Esophagus muscularis mucosa (tissue), 4 donors: ENCODE measurements at regions not wholly inside any gene's neighbourhood (a gene's known extent, or its start where the extent isn't known, plus 50 kb on each side); places are given as distances from the start of the nearest gene placed in this dataset.

Source experiments
- DNase-seq: peaks from one replicate; pipeline ENCODE4 v3.0.0-alpha.2; 2017; ENCODE audit errors: extremely low spot score
- H3K27ac ChIP-seq, 4 donors: fragments of 200-600 bp; sonication (generic); replicated peaks in 1 of 4; 1 replicate in 3 of 4; 2 replicates in 1 of 4; pipeline ENCODE4 v1.5.1; 2016 to 2019; ENCODE audit warnings: mild to moderate bottlenecking in 1 of 4
- H3K27me3 ChIP-seq, 4 donors: fragments of 200-600 bp; sonication (generic); one replicate each; pipeline versions ENCODE4 v1.5.1 to v1.6.0; 2016 to 2019
- H3K36me3 ChIP-seq, 4 donors: fragments of 200-600 bp; sonication (generic); one replicate each; pipeline ENCODE4 v1.5.1; 2016 to 2019
- H3K4me1 ChIP-seq, 4 donors: fragments of 200-600 bp; sonication (generic); one replicate each; pipeline ENCODE4 v1.5.1; 2016 to 2019
- H3K4me3 ChIP-seq, 4 donors: fragments of 200-600 bp; sonication (generic); 1 replicate in 2 of 4; 2 replicates in 2 of 4; pipeline ENCODE4 v1.5.1; 2016 to 2019; ENCODE audit warnings: mild to moderate bottlenecking in 4 of 4, moderate library complexity in 1 of 4
- H3K9me3 ChIP-seq, 4 donors: fragments of 200-600 bp; sonication (generic); 1 replicate in 3 of 4; 2 replicates in 1 of 4; pipeline ENCODE4 v1.5.1; 2016 to 2019
- CTCF ChIP-seq, 3 experiments: fragments of 200-600 bp in 2 of 3; fragments of 450-650 bp in 1 of 3; sonication (generic) in 2 of 3; IDR thresholded peaks; one replicate each; pipeline ENCODE4 v1.5.1; 2017 to 2019; ENCODE audit warnings: antibody characterized with exemption in 3 of 3, mild to moderate bottlenecking in 2 of 3, moderate library complexity in 1 of 3
- EP300 ChIP-seq: sonication (generic); formaldehyde crosslinking; IDR thresholded peaks from one replicate; pipeline ENCODE4 v1.6.1; 2017; ENCODE audit warnings: antibody characterized with exemption
- POLR2A ChIP-seq: fragments of 450-650 bp; IDR thresholded peaks from one replicate; pipeline ENCODE4 v1.6.1; 2017; ENCODE audit warnings: antibody characterized with exemption, moderate library complexity, mild to moderate bottlenecking, low read depth
- POLR2AphosphoS5 ChIP-seq, 2 donors: sonication (generic); formaldehyde crosslinking; IDR thresholded peaks; one replicate each; pipeline ENCODE4 v1.6.1; 2017; ENCODE audit warnings: antibody characterized with exemption in 2 of 2
- WGBS: methylation state at CpG from one replicate; pipeline ENCODE4 v1.1.5; 2018; 5-methylcytosine and 5-hydroxymethylcytosine counted together
- intact Hi-C: fragments of 100-400 bp; cut with DNase I; formaldehyde crosslinking; loops from one replicate; pipeline ENCODE4 v1.15.1; 2023

DNA sequence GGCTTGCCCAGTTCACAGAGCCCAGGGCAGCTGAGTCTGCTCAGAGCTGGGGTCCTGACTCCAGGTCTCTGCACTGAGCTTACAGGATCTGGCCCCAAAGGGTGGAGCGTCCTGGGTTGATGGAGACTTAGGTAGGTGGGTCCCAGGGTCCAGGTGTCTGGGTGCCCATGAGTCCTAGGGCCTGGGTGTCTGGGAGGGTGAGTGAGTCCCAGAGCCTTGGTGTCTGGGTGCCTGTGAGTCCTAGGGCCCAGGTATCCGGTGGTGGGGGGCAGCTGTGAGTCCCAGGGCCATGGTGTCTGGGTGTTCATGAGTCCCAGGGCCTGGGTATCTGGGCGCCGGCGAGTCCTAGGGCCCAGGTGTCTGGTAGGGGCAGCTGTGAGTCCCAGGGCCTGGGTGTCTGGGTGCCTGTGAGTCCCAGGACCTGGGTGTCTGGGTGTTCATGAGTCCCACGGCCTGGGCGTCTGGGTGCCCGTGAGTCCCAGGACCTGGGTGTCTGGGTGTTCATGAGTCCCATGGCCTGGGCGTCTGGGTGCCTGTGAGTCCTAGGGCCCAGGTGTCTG, 1505.6 kb downstream of the BRD1 start:
- Histone ChIP-seq H3K27me3 (peaks cover 0 to 34% (median 0%) of the 10 kb centered on the region in 4 donors), H3K36me3 (no peaks in the 10 kb centered on the region), H3K9me3 (peaks cover 0 to 13% (median 8%) of the 10 kb centered on the region in 4 donors), H3K4me1 (no peaks in the 10 kb centered on the region), H3K4me3 (no peak overlapping the region), H3K27ac (no peak overlapping the region)
- TF ChIP-seq EP300 (no peak), POLR2AphosphoS5 (IDR thresholded peaks at IDR 0.05) (no peak), CTCF (IDR thresholded peaks at IDR 0.05) (no peak), POLR2A (no peak)
- WGBS = 96% methylated on average over 3 of the region's 9 CpGs
- DNase-seq = no peak
- intact Hi-C loops = no loop called here

- Histone ChIP-seq H3K9me3 (peaks cover 0 to 13% (median 8%) of the 10 kb centered on the region in 4 donors), H3K27me3 (peaks cover 0 to 38% (median 0%) of the 10 kb centered on the region in 4 donors), H3K4me1 (no peaks in the 10 kb centered on the region), H3K27ac (no peak overlapping the region), H3K36me3 (no peaks in the 10 kb centered on the region), H3K4me3 (no peak overlapping the region)
- TF ChIP-seq POLR2A = no peak
- no peak for TF ChIP-seq CTCF (IDR thresholded peaks at IDR 0.05)
- TF ChIP-seq POLR2AphosphoS5 (IDR thresholded peaks at IDR 0.05) = no peak
- TF ChIP-seq EP300 = no peak
- intact Hi-C loops = no loop called here
- WGBS = 37% methylated on average over 15 of the region's 18 CpGs
- DNase-seq = no peak
These were observed 1506.8 kb downstream of the BRD1 start for GRCh38 chr22:48320683-48321451.

DNA sequence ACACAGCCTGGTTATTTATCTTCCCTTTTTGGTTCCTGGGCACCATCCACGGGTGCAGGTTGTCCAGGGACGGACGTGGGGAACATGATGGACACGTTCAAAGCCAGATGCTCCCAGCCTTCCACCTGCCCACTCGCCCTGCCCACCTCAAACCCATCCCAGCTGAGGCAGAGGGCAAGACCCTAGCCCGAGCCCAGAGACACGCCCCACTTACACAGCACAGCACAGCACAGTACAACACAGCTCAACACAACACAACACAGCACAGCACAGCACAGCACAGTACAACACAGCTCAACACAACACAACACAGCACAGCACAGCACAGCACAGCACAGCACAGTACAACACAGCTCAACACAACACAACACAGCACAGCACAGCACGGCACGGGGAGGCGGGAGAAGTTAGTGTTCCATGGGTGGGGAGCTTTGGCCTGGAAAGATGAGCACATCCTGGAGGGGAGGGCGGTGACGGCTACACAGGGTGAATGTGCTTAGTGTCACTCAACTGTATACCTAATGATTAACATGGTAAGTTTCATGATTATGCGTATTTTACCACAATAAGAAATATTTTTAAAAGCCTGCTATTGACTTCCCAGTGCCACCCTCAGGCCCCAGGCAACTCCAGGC, 1507.5 kb downstream of the BRD1 start:
- Histone ChIP-seq H3K36me3 (no peaks in the 10 kb centered on the region), H3K4me3 (no peak overlapping the region), H3K27ac (no peak overlapping the region), H3K27me3 (peaks cover 0 to 44% (median 0%) of the 10 kb centered on the region in 4 donors), H3K9me3 (peaks cover 0 to 12% (median 5%) of the 10 kb centered on the region in 4 donors), H3K4me1 (no peaks in the 10 kb centered on the region)
- DNase-seq = no peak
- 71% methylated on average over 13 of the region's 13 CpGs for WGBS
- intact Hi-C loops = no loop called here
- TF ChIP-seq EP300 = no peak
- TF ChIP-seq POLR2A = no peak
- TF ChIP-seq CTCF (IDR thresholded peaks at IDR 0.05) = no peak
- no peak for TF ChIP-seq POLR2AphosphoS5 (IDR thresholded peaks at IDR 0.05)

GRCh38 chr22:48319321-48320047, 1508.2 kb downstream of the BRD1 start:
- intact Hi-C loops = no loop called here
- H3K27ac ChIP-seq = no peak overlapping the region
- peaks cover 0 to 6% (median 3%) of the 10 kb centered on the region in 4 donors for H3K9me3 ChIP-seq
- WGBS = 81% methylated on average over 10 of the region's 14 CpGs
- no peak overlapping the region for H3K4me3 ChIP-seq
- no peaks in the 10 kb centered on the region for H3K4me1 ChIP-seq
- H3K27me3 ChIP-seq = peaks cover 0 to 44% (median 0%) of the 10 kb centered on the region in 4 donors
- TF ChIP-seq EP300 = no peak
- TF ChIP-seq CTCF (IDR thresholded peaks at IDR 0.05) = no peak
- no peak for TF ChIP-seq POLR2A
- TF ChIP-seq POLR2AphosphoS5 (IDR thresholded peaks at IDR 0.05) = no peak
- no peak for DNase-seq
- H3K36me3 ChIP-seq = no peaks in the 10 kb centered on the region
